Left ventricle myocardium inferior (tissue), 1 donor: ENCODE measurements at regions not wholly inside any gene's neighbourhood (a gene's known extent, or its start where the extent isn't known, plus 50 kb on each side); places are given as distances from the start of the nearest gene placed in this dataset.

Experiments used
- DNase-seq: peaks from one replicate; pipeline ENCODE4 v3.0.0-alpha.2; 2020
- H3K27ac ChIP-seq: fragments of 200-600 bp; replicated peaks from 2 replicates; pipeline ENCODE4 v1.8.0; 2021
- H3K27me3 ChIP-seq: fragments of 200-600 bp; 2 replicates; pipeline ENCODE4 v1.8.0; 2021; ENCODE audit warnings: low read depth
- H3K36me3 ChIP-seq: fragments of 200-600 bp; 2 replicates; pipeline ENCODE4 v1.8.0; 2021
- H3K4me1 ChIP-seq: fragments of 200-600 bp; 2 replicates; pipeline ENCODE4 v1.8.0; 2021
- H3K4me3 ChIP-seq: fragments of 200-600 bp; 2 replicates; pipeline ENCODE4 v1.8.0; 2021; ENCODE audit warnings: mild to moderate bottlenecking, moderate library complexity
- H3K9me3 ChIP-seq: fragments of 200-600 bp; replicated peaks from 2 replicates; pipeline ENCODE4 v1.8.0; 2021
- CTCF ChIP-seq: fragments of 200-600 bp; IDR thresholded peaks from 2 replicates; pipeline ENCODE4 v1.8.0; 2021; ENCODE audit warnings: antibody characterized with exemption, mild to moderate bottlenecking, borderline replicate concordance
- intact Hi-C: fragments of 100-400 bp; cut with micrococcal nuclease; formaldehyde crosslinking; loops from one replicate; pipeline ENCODE4 v1.11.0; 2022
- donor health status: DM: no; HTN: yes; CAD: no; lungs with severe emphysema.

GRCh38 chr1:95517506-95517905 is 283.5 kb downstream of the RWDD3 start:
- TF ChIP-seq CTCF: no peak
- intact Hi-C loops: no loop called here
- Histone ChIP-seq H3K4me3 (no peak overlapping the region), H3K27me3 (peaks cover 5% of the 10 kb centered on the region), H3K27ac (no peak overlapping the region), H3K36me3 (no peaks in the 10 kb centered on the region), H3K4me1 (no peaks in the 10 kb centered on the region), H3K9me3 (peaks cover 9% of the 10 kb centered on the region)
- no peak for DNase-seq

GRCh38 chr1:95518310-95518709 is 284.3 kb downstream of the RWDD3 start:
- TF ChIP-seq CTCF: no peak
- Histone ChIP-seq H3K27me3 (peaks cover 5% of the 10 kb centered on the region), H3K4me3 (no peak overlapping the region), H3K36me3 (no peaks in the 10 kb centered on the region), H3K4me1 (no peaks in the 10 kb centered on the region), H3K27ac (no peak overlapping the region), H3K9me3 (peaks cover 13% of the 10 kb centered on the region)
- no peak for DNase-seq
- intact Hi-C loops: no loop called here

GRCh38 chr1:95520390-95520789 is 286.4 kb downstream of the RWDD3 start:
- no peaks in the 10 kb centered on the region for H3K4me1 ChIP-seq
- H3K27me3 ChIP-seq: no peaks in the 10 kb centered on the region
- H3K27ac ChIP-seq: no peak overlapping the region
- H3K36me3 ChIP-seq: no peaks in the 10 kb centered on the region
- intact Hi-C loops: no loop called here
- no peak overlapping the region for H3K4me3 ChIP-seq
- no peak for DNase-seq
- no peak for TF ChIP-seq CTCF
- H3K9me3 ChIP-seq: peaks cover 27% of the 10 kb centered on the region

- H3K27ac ChIP-seq: no peak overlapping the region
- TF ChIP-seq CTCF: no peak
- H3K9me3 ChIP-seq: no peaks in the 10 kb centered on the region
- H3K4me1 ChIP-seq: no peaks in the 10 kb centered on the region
- no peak for DNase-seq
- no peak overlapping the region for H3K4me3 ChIP-seq
- intact Hi-C loops: no loop called here
- H3K36me3 ChIP-seq: no peaks in the 10 kb centered on the region
- no peaks in the 10 kb centered on the region for H3K27me3 ChIP-seq
Measured at GRCh38 chr1:95532335-95532734, 298.3 kb downstream of the RWDD3 start.

GRCh38 chr1:95534985-95535384 is 301.0 kb downstream of the RWDD3 start:
- no peak overlapping the region for H3K27ac ChIP-seq

More at GRCh38 chr1:95534985-95535384, 301.0 kb downstream of the RWDD3 start:
- no peaks in the 10 kb centered on the region for H3K27me3 ChIP-seq
- intact Hi-C loops: no loop called here
- H3K4me1 ChIP-seq: no peaks in the 10 kb centered on the region
- peaks cover 5% of the 10 kb centered on the region for H3K9me3 ChIP-seq
- DNase-seq: no peak
- no peak overlapping the region for H3K4me3 ChIP-seq
- H3K36me3 ChIP-seq: no peaks in the 10 kb centered on the region
- no peak for TF ChIP-seq CTCF
